ENCODE measurements at regions not wholly inside any gene's neighbourhood (a gene's known extent, or its start where the extent isn't known, plus 50 kb on each side); places are given as distances from the start of the nearest gene placed in this dataset.

- TF ChIP-seq CTCF (IDR thresholded peaks at IDR 0.05) (no peak), POLR2AphosphoS5 (IDR thresholded peaks at IDR 0.05) (no peak), POLR2A (IDR thresholded peaks at IDR 0.05; ENCODE audit: low read depth) (no peak), EP300 (IDR thresholded peaks at IDR 0.05) (no peak)
These were observed 816.0 kb upstream of the NDST4 start for GRCh38 chr4:115929373-115929772.

All from esophagus muscularis mucosa (tissue), 4 donors.